ENCODE measurements at regions not wholly inside any gene's neighbourhood (a gene's known extent, or its start where the extent isn't known, plus 50 kb on each side); places are given as distances from the start of the nearest gene placed in this dataset.
"Not testable (repeated sequence)": the region's sequence is repeated elsewhere in the genome, so short reads cannot be mapped to it uniquely, and the experiment has no call there.

DNA sequence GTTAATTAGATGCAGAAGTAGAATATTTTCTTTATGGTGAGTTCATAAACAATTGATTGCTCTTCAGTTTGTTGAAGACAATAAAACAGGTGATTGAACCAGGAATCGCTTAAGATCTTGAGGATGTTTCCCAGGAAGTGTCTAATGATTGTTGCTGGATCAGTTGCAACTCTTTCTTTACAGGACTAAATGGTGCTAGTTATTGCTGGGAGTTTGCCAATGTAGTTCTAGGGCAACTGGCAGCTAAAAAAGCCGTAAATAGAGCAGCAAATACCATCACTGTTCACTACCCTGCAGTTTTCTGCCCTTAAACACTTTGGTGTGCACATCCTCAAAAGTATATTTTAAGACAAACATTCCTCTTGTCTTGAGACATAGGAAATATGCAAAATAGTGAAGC lies 119.2 kb upstream of the ANK3 start:
- no peak for DNase-seq

DNA sequence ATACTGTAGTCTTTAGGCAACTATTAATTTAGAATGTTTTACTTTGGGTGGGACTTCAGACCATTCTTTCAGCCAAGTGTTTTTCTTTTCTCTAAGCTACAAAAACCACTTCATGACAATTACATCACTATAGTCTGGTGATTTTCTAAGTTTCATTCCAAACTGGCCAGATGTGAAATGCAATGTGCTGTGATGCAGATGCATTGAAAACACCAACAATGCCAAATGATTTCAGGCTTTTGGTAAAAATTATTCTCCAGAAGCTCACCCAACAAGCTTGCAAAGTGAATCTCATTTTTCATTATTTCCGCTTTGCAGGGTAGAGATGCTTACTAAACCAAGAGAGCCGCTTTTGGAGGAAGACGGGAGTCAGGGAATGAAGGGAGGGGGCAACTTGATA lies 118.4 kb upstream of the ANK3 start:
- DNase-seq: no peak

DNA sequence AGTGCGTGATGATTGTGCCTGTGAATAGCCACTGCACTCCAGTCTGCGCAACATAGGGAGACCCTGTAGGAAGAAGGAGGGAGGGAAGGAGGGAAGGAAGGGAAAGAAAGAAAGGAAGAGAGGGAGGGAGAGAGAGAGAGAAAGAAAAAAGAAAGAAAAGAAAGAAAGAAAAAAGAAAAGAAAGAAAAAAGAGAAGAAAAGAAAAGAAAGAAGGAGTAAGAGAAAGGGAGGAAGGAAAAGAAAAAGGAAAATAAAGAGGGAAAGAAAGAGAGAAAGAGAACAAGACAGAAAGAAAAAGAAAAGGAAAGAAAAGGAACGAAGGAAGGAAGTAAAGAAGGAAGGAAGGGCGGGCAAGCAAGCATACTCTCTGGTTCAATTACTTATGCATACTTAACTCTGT lies 112.9 kb upstream of the ANK3 start:
- no peak for DNase-seq

DNA sequence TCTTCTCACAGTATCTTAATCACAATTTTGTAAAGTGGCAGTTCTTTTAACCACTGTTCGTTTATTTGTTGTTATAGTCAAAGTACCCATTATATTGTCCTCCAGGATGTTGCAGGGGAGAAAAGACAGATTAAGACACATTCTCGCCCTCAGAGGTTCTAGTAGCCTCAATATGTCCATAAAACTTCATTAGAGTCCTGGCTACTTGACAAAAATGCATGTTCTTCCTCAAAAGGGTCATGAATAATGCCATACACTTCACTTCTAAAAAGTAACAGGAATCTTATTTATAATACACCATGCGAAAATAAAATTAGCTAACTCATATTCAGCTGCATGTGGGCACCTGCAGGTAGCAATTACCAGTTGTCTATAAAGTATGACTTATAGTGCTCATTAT lies 109.3 kb upstream of the ANK3 start:
- no peak for DNase-seq

DNA sequence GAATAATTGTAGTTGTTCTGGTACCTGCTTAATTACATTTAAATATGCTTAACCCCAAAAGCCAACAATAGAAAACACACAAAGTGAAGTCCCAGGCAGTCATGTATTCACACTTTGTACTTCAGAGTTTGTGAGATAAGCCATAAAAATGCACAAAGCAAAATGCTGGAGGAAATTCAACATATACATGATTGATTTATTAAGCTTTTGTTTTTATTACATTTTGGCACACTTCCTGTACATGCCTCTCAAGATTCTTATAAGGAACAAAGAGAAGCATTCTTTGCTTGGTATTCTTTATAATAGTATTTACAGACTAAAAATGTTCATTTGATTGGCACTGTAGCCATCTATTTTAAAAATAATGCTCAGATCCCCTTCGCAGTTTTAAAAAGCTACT lies 107.7 kb upstream of the ANK3 start:
- DNase-seq: no peak

DNA sequence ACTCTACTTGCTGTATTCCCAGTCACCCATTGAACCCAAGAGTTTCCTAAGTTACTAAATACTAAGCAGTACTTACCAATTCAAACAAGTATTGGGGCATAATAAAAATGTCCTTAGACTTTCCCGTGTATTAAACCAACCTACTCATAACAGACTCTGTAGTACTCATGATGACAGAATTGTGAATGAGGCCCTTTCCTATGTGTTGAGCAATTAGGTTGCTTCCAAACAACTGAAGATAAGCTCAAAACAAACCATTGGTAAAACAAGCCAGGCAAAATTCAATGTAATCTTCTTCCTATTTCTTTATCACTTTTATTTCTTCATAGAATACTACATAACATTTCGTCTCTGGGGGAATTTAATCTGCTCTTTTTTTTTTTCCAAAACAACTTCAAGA lies 106.5 kb upstream of the ANK3 start:
- no peak for DNase-seq

DNA sequence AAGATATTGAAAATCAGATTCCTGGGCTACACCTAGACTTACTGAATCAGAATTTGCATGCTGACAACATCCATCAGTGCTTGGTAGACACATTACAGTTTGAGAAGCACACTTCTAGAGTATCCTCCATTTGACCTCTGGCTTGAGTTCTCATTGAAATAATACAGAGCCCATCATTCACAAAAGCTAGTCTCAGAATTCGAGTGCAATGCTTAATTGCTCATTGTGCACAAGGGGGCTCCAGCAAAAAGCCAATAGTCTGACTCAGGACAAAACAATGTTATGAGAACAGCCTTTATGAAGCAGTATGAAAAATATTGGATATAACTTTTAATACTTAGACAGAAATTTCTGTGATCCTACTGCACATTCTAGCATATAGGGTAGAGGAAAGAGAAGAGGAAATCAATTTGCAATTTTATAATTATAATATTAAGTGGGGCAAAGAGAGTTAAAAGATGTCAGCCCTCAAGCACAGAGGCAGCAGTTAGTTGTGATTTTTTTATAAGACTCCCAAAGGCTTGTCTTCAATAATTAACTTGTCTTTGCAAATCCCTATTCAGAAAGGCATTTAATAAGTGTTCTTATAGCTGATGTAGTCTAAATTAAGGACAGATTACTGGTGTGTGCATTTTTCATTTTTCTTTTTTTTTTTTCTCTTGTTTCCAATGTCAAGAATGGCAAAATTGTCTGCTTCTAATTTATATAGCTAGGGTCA lies 105.8 kb upstream of the ANK3 start:
- DNase-seq: no peak

DNA sequence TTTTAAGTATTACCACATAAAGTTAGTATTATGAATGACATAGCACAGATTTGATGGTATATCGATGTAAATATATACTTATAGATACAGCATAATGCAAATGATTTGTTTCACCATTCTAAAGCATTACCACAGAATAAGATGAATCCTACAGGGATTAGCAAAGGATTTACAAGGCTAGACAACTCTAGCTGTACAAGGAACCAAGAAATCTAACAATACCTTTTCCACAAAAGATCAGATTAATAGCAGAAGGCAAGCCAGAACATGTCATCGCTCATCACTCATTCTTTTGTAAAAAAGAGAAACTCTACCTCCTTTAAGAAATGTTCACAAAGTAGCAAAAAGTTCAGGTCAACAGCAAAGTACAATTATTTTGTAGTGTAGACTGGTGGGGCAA lies 105.1 kb upstream of the ANK3 start:
- no peak for DNase-seq

DNA sequence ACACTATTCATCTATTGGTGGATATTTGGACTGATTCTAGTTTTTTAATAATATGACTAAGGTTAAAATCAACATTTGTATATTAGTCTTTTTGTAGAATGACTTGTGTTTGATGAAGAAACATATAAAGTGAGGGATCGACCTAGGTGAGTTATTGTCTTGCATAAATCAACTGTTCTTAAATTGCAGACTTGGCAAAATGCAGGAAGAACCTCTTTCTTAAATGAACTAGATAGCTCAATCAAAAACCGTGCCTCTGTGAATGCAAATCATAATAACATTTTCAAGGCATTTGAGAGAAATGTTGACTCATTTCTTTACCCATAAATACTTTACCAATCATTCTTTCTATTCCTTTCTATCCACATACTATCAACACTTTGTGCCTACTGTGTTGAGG lies 101.5 kb upstream of the ANK3 start:
- no peak for DNase-seq

DNA sequence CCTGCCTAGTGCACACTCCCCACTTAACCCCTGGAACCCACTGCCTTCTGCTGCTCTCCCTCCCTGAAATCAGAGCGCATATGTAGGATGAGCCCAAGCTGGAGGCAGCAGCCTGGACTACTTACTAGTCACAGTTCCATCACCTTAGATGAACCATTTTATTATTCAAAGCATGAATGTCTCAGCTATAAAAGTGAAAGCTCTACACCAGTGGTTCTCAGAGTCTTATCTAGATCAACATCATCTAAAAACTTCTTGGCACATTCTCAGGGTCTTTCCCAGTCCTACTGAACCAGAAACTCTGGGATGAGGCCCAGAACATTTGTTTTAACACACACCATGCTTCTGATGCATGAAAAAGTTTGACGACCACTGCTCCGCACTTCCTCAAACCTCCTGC lies 100.3 kb upstream of the ANK3 start:
- no peak for DNase-seq

DNA sequence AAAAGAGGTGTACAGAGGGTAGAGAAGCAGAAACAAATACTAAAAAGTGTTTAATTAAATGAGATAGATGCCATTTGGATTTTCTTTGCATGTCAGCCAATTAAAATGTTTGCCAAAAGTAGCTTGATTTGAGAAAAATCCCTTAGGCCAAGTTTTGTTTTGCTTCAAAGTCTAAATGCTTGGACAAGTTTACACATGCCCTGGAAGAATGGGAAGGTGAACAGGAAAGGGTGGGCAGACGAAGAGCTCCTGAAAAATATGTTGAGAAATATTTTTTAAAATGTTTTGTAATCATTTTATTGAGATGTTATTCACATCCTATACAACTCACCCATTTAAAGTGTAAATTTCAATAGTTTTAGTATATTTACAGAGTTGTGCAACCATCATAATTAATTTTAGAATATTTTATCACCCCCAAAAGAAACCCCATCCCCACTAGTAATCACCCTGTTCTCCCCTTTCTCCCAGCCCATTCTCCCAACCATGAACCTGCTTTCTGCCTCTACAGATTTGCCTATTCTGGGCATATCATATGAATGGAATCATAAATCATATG lies 98.5 kb upstream of the ANK3 start:
- DNase-seq: no peak

DNA sequence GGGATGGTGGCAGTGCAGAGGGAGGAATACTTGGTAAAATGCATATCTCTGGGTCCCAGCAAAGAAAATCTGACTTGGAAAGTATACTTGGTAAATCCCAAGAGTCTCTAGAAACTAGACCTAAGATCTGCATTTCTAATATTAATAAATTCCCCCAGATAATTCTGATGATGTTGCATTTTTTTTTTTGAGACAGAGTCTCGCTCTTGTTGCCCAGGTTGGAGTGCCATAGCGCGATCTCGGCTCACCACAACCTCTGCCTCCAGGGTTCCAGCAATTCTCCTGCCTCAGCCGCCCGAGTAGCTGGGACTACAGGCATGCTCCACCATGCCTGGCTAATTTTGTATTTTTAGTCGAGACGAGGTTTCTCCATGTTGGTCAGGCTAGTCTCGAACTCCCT lies 97.9 kb upstream of the ANK3 start:
- DNase-seq: no peak

DNA sequence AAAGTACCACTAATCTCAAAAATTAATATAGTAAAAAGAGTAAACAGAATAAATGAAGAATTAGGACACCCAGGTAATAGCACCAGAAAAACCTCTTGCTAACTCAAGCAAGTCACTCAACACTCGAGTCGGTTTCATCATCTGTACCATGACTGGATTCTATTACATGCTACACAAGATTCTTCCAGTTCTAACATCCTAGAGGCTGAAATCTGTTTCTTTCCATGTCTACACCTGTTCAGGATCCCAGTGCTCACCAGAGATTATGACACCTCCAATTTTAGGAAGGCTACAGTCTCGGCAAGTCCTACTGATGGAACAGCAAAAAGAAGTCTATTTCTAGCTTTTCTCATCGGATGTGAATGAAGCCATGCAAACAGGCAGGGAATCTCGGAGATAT lies 95.3 kb upstream of the ANK3 start:
- DNase-seq: no peak

DNA sequence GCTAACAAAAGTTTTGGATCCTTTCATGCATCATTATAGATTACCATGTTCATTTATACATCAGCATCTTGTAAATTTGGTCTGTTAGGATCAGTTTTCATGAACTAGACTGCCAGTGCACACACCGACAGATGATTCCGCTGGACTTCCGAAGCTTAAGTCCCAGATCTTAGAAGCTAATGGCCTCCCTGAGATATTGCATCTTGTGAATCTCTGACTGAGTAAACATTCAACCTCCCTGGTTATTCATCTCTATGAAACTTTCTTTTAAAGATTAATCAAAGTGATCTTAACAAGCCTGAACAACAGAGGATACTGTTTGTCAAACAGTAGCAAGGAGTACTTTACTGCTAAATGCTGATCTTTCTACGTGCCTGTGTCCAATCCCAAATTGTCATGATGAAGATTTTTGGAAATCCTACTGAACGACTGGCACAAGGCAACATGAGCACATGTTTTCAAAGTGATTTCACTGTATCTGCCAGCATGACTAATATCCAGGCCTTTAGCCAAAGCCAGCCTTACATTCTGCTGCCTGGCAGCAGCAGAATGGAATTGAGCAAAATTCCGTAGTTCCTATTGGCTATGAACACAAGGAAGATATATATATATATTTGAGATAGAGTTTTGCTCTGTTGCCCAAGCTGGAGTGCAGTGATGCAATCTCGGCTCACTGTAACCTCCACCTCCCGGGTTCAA lies 91.3 kb upstream of the ANK3 start:
- no peak for DNase-seq

DNA sequence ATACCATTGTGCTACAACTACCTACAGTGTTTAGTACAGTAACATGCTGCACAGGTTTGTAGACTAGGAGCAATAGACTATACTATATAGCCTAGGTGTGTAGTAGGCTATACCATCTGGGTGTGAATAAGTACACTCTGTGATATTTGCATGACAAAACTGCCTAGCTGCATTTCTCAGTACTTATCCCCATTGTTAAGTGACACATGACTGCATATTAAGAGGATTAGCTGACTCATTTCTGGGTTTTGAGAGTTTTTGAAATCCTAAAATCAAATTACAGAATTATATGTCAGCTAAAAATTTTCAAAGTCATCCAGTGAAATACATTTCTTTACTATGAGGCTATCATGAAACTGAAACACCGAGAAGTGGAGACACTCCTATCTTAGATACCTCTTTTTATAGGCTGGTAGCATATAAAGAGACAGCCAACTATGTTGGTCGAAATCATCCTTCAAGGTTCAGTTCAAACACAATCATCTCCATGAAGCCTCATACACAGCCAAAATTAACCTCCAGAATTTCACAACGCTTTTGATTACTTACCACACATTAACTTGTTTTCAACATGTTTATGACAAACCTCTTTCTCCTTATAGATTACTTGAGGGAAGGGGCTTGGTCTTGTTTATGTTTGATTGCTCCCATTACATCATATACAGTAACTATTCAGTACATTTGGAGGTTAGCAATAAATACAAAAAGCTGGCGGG lies 89.8 kb upstream of the ANK3 start:
- DNase-seq: no peak

DNA sequence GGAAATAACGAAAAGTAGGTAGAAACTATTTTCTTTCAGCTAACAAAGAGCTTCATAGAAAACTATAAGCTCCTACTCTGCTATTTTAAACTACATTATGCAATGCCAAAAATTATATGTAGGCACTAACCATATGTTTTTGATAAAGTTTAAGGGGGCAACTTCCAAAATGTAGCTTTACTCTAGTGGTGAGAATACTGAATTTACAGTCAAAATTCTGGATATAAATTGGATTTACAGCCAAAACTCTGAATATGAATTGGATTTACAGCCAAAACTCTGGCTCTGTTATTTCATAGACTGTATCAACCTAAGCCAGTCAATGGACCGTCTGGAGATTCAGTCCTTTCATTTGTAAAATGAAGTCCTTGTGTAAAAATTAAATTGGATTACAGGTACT lies 86.8 kb upstream of the ANK3 start:
- DNase-seq: no peak

DNA sequence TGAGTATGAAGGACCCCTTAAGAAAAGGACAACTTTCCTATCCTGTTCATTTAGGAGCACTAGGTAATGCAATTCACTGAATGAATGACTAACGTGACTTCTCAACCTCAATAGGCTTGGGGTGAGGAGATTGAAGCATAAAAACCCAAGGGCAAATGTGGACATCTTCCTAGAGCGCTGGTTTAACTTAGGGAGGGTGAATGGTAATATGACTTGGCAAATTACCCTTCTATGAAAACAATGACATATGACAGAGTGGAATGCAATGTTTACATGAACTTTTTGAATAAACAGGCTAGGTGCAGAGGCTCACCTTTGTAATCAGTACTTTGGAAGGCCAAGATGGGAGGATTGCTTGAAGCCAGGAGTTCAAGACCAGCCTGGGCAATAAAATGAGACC lies 83.9 kb upstream of the ANK3 start:
- DNase-seq: no peak

DNA sequence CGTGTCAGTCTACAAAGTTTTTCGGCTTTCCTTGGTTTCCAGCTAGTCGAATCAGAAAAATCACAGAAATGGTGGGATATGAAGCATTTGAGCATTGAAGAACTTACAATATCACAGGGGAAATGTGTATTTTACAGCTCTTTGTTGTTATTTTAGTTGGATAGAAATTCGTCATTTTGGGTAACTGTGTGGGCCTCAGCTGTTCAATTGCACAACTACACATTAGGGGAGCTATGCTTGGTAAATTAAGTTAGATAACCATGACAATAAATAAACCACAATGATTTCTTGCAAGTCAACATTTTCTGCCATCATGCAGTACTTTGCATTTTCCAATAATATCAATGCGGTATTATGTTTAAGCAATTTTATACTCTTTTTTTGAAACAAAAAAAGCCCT lies 80.4 kb upstream of the ANK3 start:
- no peak for DNase-seq

DNA sequence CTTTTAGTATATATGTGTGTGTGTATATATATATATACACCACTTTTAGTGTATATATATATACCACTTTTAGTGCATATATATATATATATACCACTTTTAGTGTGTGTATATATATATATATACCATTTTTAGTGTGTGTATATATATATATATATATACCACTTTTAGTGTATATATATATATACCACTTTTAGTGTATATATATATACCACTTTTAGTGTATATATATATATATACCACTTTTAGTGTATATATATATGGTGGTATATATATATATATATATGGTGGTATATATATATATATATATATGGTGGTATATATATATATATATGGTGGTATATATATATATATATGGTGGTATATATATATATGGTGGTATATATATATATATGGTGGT lies 79.5 kb upstream of the ANK3 start:
- DNase-seq: not testable (repeated sequence)

DNA sequence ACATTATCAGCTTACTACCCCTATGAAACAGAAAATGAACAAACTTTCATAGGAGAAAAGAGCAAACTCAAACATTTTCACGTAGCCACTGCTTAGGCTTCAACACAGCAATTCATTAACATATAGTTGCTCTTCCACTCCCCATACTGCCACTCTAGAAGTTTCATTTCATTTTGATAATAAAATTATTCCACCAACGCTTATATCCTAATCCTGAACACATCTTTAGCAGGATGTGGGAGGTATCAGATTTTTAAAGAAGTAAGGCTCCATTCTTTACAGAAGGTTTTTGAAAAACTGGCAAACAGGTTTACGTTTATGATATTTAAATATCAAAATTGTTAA lies 77.5 kb upstream of the ANK3 start:
- DNase-seq: no peak

DNA sequence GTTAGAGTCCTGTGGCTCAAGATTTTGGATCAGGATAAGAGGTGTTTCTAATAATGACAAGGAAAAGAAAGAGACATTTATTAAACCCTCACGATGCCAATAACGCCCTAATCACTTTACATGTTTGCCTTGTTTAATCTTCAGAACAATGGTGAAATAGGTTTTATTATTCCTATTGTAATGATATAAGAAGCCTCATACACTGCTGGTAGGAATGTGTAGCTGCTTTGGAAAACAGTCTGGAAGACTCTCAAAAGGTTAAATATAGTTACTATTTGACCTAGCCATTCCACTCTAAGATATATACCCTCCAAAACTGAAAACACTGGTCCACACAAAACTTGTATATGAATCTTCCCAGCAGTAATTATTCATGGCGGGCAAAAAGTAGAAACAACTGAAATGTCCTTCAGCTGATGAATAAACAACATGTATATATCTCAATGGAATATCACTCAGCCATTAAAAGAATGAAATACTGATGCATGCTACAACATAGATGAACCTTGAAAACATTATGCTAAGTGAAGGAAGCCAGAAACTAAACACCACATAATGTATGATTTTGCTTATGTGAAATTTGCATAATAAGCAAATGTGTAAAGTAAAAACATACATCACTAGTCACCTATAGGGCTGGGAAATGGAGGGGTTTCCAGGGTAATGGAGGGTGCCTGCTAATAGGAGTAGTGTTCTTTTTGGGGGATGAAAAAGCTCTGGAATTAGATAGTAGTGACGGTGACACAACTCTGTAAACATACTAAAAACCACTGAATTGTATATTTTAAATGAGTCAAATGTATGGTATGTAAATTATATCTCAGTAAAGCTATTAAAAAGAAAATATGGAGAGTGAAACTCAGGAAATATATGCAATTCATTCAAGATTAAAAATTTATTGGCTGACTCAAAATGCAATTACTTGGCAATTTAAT lies 76.9 kb upstream of the ANK3 start:
- no peak for DNase-seq

DNA sequence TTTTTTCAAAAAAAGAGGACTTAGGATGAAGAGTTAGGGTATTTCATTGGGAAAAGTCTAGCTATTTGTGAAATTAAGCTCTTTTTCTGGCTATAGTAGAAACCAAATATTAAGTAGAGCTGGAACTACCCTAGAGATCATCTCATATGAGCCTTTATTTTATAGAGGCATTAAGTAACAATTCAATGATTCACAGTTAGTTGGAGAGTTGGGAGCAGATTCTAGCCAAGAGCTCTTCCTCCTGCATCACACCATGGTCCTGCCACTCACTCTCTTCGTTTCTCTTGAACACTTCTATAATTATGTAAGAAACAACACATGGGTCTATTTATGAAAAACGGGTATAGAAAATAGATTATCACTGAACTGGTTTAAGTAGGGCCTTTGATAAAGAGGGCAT lies 76.1 kb upstream of the ANK3 start:
- no peak for DNase-seq

DNA sequence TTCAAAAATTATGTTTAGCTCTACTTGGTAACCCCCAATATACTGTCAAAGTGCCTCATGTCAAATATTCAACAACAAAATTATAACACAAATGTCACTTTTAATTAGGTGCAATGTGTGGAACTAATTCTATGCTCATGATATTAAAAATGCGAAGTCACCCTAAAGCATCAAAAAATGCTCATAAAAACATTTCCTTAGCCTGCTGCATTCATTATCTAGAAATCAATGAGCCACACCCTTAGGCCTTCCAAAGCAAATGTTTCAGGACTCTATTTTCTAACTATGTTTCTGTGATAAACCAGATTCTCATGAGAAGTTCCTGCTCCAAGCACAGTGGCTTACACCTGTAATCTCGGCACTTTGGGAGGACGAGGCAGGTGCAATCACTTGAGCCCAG lies 75.0 kb upstream of the ANK3 start:
- DNase-seq: no peak
